ENCODE measurements at regions not wholly inside any gene's neighbourhood (a gene's known extent, or its start where the extent isn't known, plus 50 kb on each side); places are given as distances from the start of the nearest gene placed in this dataset.

DNA sequence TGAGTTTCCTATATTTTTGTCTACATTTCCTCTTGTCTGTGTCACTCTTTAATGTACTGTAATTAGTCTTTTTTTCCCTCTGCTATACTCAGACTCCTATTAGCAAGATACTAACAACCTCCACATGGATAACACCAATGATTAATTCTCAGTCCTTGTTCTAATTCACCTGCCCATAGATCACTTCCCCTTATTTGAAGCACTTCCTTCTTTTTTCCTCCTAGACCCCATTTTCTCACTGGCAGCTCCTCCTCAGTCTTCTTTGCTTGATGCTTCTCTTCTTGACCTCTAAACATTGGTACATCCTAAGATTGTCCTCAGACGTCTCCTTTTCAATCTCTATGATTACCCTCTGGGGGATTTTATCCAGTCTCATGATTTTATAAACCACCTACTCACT, 98.2 kb upstream of the IMMP2L start:
- H3K9me3 ChIP-seq (ENCODE audit: low read length), result no peaks in the 10 kb centered on the region
- H3K36me3 ChIP-seq (ENCODE audit: insufficient read depth, low read length), result no peaks in the 10 kb centered on the region
- H3K9me2 ChIP-seq (ENCODE audit: insufficient read depth, low read length), result no peaks in the 10 kb centered on the region
- H4K20me1 ChIP-seq (ENCODE audit: insufficient read depth), result no peaks in the 10 kb centered on the region
- H2AFZ ChIP-seq (ENCODE audit: low read depth, low read length), result no peak overlapping the region
- no peak overlapping the region for H3K27ac ChIP-seq (ENCODE audit: low read length)
- H3F3A ChIP-seq (ENCODE audit: insufficient read depth, low read length, poor library complexity, severe bottlenecking), result no peaks in the 10 kb centered on the region
- H3K4me3 ChIP-seq (ENCODE audit: low read length), result no peak overlapping the region
- H3K9ac ChIP-seq (ENCODE audit: low read length), result no peak overlapping the region
- no peaks in the 10 kb centered on the region for H3K27me3 ChIP-seq (ENCODE audit: insufficient read depth, low read depth, low read length)
- no peak overlapping the region for H3K4me2 ChIP-seq (ENCODE audit: low read length)
- H3K79me2 ChIP-seq (replicated peaks; ENCODE audit: insufficient read depth, low read length), result no peaks in the 10 kb centered on the region
- TF ChIP-seq EZH2 (IDR thresholded peaks at IDR 0.05; ENCODE audit: borderline replicate concordance, insufficient read depth, low read length, poor library complexity, severe bottlenecking) (no peak), EP300 (conservative IDR thresholded peaks at IDR 0.05; ENCODE audit: poor library complexity, severe bottlenecking) (no peak), POLR2AphosphoS5 (IDR thresholded peaks at IDR 0.05) (no peak), SMC3 (conservative IDR thresholded peaks at IDR 0.05; ENCODE audit: poor library complexity) (no peak), MXI1 (conservative IDR thresholded peaks at IDR 0.05; ENCODE audit: poor library complexity, severe bottlenecking) (no peak), RAD21 (conservative IDR thresholded peaks at IDR 0.05) (no peak), TAF1 (IDR thresholded peaks at IDR 0.05; ENCODE audit: low read depth) (no peak)
- TF ChIP-seq, protein P1, sequence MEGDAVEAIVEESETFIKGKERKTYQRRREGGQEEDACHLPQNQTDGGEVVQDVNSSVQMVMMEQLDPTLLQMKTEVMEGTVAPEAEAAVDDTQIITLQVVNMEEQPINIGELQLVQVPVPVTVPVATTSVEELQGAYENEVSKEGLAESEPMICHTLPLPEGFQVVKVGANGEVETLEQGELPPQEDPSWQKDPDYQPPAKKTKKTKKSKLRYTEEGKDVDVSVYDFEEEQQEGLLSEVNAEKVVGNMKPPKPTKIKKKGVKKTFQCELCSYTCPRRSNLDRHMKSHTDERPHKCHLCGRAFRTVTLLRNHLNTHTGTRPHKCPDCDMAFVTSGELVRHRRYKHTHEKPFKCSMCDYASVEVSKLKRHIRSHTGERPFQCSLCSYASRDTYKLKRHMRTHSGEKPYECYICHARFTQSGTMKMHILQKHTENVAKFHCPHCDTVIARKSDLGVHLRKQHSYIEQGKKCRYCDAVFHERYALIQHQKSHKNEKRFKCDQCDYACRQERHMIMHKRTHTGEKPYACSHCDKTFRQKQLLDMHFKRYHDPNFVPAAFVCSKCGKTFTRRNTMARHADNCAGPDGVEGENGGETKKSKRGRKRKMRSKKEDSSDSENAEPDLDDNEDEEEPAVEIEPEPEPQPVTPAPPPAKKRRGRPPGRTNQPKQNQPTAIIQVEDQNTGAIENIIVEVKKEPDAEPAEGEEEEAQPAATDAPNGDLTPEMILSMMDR (IDR thresholded peaks at IDR 0.05; ENCODE audit: poor library complexity, severe bottlenecking), result no peak
- TF ChIP-seq, protein P2, sequence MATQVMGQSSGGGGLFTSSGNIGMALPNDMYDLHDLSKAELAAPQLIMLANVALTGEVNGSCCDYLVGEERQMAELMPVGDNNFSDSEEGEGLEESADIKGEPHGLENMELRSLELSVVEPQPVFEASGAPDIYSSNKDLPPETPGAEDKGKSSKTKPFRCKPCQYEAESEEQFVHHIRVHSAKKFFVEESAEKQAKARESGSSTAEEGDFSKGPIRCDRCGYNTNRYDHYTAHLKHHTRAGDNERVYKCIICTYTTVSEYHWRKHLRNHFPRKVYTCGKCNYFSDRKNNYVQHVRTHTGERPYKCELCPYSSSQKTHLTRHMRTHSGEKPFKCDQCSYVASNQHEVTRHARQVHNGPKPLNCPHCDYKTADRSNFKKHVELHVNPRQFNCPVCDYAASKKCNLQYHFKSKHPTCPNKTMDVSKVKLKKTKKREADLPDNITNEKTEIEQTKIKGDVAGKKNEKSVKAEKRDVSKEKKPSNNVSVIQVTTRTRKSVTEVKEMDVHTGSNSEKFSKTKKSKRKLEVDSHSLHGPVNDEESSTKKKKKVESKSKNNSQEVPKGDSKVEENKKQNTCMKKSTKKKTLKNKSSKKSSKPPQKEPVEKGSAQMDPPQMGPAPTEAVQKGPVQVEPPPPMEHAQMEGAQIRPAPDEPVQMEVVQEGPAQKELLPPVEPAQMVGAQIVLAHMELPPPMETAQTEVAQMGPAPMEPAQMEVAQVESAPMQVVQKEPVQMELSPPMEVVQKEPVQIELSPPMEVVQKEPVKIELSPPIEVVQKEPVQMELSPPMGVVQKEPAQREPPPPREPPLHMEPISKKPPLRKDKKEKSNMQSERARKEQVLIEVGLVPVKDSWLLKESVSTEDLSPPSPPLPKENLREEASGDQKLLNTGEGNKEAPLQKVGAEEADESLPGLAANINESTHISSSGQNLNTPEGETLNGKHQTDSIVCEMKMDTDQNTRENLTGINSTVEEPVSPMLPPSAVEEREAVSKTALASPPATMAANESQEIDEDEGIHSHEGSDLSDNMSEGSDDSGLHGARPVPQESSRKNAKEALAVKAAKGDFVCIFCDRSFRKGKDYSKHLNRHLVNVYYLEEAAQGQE (IDR thresholded peaks at IDR 0.05; ENCODE audit: borderline replicate concordance), result no peak

DNA sequence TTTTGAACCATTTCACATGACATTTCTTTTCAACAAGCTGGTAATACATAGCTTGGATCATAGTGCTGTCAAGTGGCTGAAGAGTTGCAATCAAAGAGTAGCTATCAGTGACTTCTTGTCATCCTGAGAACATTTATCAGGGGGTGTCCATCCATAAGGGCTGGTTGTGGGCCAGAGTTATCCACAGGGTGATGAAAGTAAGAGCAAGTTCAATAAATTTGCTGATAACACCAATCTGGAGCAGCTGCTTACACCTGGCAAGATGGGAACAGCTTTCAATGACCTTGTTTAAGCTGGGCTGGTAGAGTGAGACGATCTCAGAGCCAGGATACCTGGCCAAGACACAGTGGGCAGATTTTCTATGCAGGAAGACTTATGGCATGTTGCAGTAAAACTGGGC, 96.3 kb upstream of the IMMP2L start:
- no peak overlapping the region for H3K9ac ChIP-seq (ENCODE audit: low read length)
- H4K20me1 ChIP-seq (ENCODE audit: insufficient read depth), result no peaks in the 10 kb centered on the region
- H3K9me3 ChIP-seq (ENCODE audit: low read length), result no peaks in the 10 kb centered on the region
- no peak overlapping the region for H3K4me3 ChIP-seq (ENCODE audit: low read length)
- no peaks in the 10 kb centered on the region for H3K9me2 ChIP-seq (ENCODE audit: insufficient read depth, low read length)
- no peak overlapping the region for H3K27ac ChIP-seq (ENCODE audit: low read length)
- H3F3A ChIP-seq (ENCODE audit: insufficient read depth, low read length, poor library complexity, severe bottlenecking), result no peaks in the 10 kb centered on the region
- H2AFZ ChIP-seq (ENCODE audit: low read depth, low read length), result no peak overlapping the region
- H3K36me3 ChIP-seq (ENCODE audit: insufficient read depth, low read length), result no peaks in the 10 kb centered on the region
- H3K27me3 ChIP-seq (ENCODE audit: insufficient read depth, low read depth, low read length), result no peaks in the 10 kb centered on the region
- TF ChIP-seq EP300 (conservative IDR thresholded peaks at IDR 0.05; ENCODE audit: poor library complexity, severe bottlenecking) (peak; percentile 35), RAD21 (conservative IDR thresholded peaks at IDR 0.05) (no peak)
- no peak overlapping the region for H3K4me2 ChIP-seq (ENCODE audit: low read length)
- no peaks in the 10 kb centered on the region for H3K79me2 ChIP-seq (replicated peaks; ENCODE audit: insufficient read depth, low read length)

DNA sequence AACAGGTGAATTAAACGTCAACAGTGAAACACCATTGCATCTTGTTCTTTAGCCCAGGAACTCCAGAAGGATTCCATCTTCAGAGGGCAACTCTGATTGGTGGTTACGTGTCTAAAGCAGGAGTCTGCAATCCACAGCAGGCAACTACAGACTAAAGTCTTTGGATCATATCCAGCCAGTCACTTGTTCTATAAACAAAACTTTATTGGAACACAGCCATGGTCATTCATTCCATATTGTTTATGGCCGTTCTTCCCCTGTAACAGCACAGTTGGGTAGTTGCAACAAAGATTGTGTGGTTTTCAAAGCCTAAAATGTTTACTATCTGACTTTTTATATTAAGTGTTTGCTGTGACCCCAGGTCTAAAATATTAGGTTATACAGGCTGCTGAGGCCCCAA, 94.7 kb upstream of the IMMP2L start:
- H3F3A ChIP-seq (ENCODE audit: insufficient read depth, low read length, poor library complexity, severe bottlenecking), result no peaks in the 10 kb centered on the region
- no peak overlapping the region for H3K4me2 ChIP-seq (ENCODE audit: low read length)
- H3K4me3 ChIP-seq (ENCODE audit: low read length), result no peak overlapping the region
- no peak overlapping the region for H3K9ac ChIP-seq (ENCODE audit: low read length)
- no peaks in the 10 kb centered on the region for H3K9me2 ChIP-seq (ENCODE audit: insufficient read depth, low read length)
- no peak overlapping the region for H3K27ac ChIP-seq (ENCODE audit: low read length)
- no peaks in the 10 kb centered on the region for H3K27me3 ChIP-seq (ENCODE audit: insufficient read depth, low read depth, low read length)
- no peaks in the 10 kb centered on the region for H3K79me2 ChIP-seq (replicated peaks; ENCODE audit: insufficient read depth, low read length)
- H3K9me3 ChIP-seq (ENCODE audit: low read length), result no peaks in the 10 kb centered on the region
- H2AFZ ChIP-seq (ENCODE audit: low read depth, low read length), result no peak overlapping the region
- no peaks in the 10 kb centered on the region for H4K20me1 ChIP-seq (ENCODE audit: insufficient read depth)
- no peak for TF ChIP-seq TAF1 (IDR thresholded peaks at IDR 0.05; ENCODE audit: low read depth)
- TF ChIP-seq POLR2AphosphoS5 (IDR thresholded peaks at IDR 0.05), result no peak
- no peaks in the 10 kb centered on the region for H3K36me3 ChIP-seq (ENCODE audit: insufficient read depth, low read length)
